ENCODE measurements at regions not wholly inside any gene's neighbourhood (a gene's known extent, or its start where the extent isn't known, plus 50 kb on each side); places are given as distances from the start of the nearest gene placed in this dataset.

DNA sequence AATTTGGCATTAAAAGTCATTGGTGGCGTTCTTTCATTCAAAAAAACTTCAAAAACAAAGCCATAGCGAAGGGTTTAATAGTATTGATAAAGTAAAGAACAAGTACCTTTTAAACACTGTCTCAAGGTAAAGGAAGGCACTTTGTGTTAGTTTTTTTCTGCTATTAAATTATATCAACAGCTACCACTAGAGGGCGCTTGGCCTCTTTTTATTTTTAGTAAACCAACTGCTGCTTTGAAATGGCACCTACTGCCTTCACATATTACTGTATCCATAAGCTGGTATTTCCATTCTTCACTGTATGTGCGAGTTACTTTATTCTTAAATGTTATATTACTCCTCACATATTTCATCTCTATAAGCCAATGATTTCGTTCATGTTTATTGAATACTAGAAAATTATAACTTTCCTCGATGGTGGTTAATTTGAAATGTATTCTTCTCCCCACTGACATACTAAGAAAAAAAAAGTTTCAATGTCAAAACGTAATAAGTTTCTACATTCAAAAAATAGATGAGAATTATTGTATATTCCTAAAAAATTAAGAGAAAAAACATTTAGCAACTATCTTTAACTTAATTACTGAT, 125.7 kb upstream of the CXADR start:
- TF ChIP-seq, protein P1, sequence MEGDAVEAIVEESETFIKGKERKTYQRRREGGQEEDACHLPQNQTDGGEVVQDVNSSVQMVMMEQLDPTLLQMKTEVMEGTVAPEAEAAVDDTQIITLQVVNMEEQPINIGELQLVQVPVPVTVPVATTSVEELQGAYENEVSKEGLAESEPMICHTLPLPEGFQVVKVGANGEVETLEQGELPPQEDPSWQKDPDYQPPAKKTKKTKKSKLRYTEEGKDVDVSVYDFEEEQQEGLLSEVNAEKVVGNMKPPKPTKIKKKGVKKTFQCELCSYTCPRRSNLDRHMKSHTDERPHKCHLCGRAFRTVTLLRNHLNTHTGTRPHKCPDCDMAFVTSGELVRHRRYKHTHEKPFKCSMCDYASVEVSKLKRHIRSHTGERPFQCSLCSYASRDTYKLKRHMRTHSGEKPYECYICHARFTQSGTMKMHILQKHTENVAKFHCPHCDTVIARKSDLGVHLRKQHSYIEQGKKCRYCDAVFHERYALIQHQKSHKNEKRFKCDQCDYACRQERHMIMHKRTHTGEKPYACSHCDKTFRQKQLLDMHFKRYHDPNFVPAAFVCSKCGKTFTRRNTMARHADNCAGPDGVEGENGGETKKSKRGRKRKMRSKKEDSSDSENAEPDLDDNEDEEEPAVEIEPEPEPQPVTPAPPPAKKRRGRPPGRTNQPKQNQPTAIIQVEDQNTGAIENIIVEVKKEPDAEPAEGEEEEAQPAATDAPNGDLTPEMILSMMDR (IDR thresholded peaks at IDR 0.05; ENCODE audit: extremely low read depth, insufficient read depth, missing control alignments), result peak; percentile 70
- peak; percentile 46 for DNase-seq (ENCODE audit: low spot score)
- in situ Hi-C loops (cut with MboI; ENCODE audit: low pct_unique_long_range_greater_than_20kb, low sequenced_read_pairs, unreplicated experiment), result loop anchor here (25.0 kb wide), 1 partner anchor 200 kb away; no protein-coding TSS in a partner anchor

DNA sequence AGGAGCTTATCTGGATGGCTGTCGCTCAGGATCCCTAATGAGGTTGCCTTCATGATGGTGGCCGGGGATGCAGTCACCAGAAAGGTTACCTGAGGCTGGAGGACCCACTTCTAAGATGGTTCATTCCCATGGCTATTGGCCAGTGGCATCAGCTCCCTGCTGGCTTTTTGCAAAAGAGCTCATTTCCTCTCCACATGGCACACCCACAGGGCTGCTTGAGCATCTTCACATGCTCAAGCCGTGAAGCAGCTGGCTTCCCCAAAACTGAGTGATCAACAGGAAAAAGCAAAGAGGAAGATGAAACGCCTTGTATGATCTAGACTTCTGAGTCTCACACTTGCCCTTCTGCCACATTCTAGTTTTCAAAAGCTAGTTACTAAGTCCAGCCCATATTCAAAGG, 124.6 kb upstream of the CXADR start:
- in situ Hi-C loops (cut with MboI; ENCODE audit: low pct_unique_long_range_greater_than_20kb, low sequenced_read_pairs, unreplicated experiment), result loop anchor here (25.0 kb wide), 1 partner anchor 199 kb away; no protein-coding TSS in a partner anchor
- TF ChIP-seq, protein P1 (IDR thresholded peaks at IDR 0.05; ENCODE audit: extremely low read depth, insufficient read depth, missing control alignments), result no peak
- DNase-seq (ENCODE audit: low spot score), result no peak

DNA sequence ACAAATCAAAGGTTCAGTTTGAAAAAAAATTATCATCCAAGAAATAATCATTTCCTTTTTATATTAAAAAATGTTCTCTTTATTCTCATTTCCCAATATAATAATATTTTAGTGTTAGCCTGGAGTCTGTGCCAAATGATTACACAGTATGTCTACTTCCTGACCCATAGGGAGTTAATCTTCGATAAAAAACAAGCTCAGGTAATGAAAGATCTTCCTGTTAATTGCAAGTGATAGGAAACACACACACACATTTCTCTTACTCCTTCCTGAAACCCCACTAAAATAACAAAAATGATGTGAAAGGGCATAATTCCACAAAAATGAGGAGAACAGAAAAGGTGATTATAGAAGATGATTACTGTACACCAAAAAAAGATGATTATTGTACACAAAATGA, 123.5 kb upstream of the CXADR start:
- TF ChIP-seq, protein P1 (IDR thresholded peaks at IDR 0.05; ENCODE audit: extremely low read depth, insufficient read depth, missing control alignments), result no peak
- in situ Hi-C loops (cut with MboI; ENCODE audit: low pct_unique_long_range_greater_than_20kb, low sequenced_read_pairs, unreplicated experiment), result loop anchor here (25.0 kb wide), 1 partner anchor 198 kb away; no protein-coding TSS in a partner anchor
- no peak for DNase-seq (ENCODE audit: low spot score)

DNA sequence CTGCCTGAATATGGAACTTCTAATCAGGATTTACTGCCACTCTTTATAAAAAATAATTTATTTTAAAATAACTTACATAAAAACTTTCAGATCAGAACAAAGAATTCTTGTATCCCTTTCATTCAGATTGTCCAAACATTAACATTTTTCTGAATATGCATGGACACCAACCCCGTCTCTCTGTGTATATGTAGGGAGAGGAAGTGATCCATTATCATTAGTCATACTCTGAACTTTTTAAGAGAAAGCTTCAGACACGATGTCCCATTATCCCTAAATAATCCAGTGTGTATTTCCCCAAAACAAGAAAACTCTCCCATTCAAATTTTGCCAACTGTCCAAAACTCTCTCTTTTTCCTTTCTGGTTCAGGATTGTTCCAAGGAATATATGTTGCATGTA, 122.3 kb upstream of the CXADR start:
- in situ Hi-C loops (cut with MboI; ENCODE audit: low pct_unique_long_range_greater_than_20kb, low sequenced_read_pairs, unreplicated experiment), result loop anchor here (25.0 kb wide), 1 partner anchor 197 kb away; no protein-coding TSS in a partner anchor
- TF ChIP-seq, protein P1 (IDR thresholded peaks at IDR 0.05; ENCODE audit: extremely low read depth, insufficient read depth, missing control alignments), result no peak
- DNase-seq (ENCODE audit: low spot score), result no peak

DNA sequence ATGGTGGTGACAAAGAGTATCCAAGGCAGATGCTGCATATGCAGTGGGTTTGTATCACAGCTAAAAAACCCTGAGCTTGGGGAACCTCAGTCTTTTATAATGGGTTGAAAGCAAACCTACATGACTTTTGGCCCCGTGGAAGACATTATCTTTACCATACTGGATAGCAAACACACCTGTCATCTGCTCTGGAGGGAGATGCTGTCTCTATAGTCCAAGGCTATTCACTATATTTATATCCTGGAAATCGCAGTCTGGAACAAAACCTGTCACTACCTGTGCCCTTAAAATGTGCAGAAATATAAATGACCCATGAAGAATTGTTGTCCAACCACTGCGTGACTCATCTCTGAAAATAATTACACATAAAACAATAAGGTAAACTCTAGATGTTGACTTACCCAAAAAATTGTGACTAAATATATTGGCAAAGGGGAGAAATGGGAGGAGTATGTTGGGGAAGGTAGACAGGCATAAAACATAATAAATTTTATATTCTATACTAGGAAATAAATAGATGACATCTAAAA, 121.0 kb upstream of the CXADR start:
- TF ChIP-seq, protein P1 (IDR thresholded peaks at IDR 0.05; ENCODE audit: extremely low read depth, insufficient read depth, missing control alignments), result no peak
- in situ Hi-C loops (cut with MboI; ENCODE audit: low pct_unique_long_range_greater_than_20kb, low sequenced_read_pairs, unreplicated experiment), result loop anchor here (25.0 kb wide), 1 partner anchor 195 kb away; no protein-coding TSS in a partner anchor
- no peak for DNase-seq (ENCODE audit: low spot score)

DNA sequence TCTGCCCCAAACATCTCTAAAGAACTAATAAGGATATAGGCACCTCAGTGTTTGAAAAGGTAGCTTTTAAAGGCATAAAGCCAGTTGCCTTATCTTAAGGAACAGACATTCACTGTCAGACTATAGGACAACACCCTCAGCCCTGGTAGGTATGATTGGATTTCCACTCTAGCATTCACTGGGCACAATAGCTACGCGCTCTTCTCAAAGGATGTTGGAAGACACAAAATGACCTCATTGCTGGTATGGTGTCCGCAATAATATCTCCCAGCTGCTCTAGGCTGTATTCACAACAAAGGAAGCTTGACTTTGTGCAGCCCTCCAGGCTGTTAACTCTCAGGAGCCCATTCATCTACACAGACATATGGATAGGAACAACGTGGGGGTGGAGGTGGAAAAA, 119.4 kb upstream of the CXADR start:
- TF ChIP-seq, protein P1 (IDR thresholded peaks at IDR 0.05; ENCODE audit: extremely low read depth, insufficient read depth, missing control alignments), result no peak
- in situ Hi-C loops (cut with MboI; ENCODE audit: low pct_unique_long_range_greater_than_20kb, low sequenced_read_pairs, unreplicated experiment), result loop anchor here (25.0 kb wide), 1 partner anchor 194 kb away; no protein-coding TSS in a partner anchor
- DNase-seq (ENCODE audit: low spot score), result no peak
